PC-3 (cell line): ENCODE measurements at regions not wholly inside any gene's neighbourhood (a gene's known extent, or its start where the extent isn't known, plus 50 kb on each side); places are given as distances from the start of the nearest gene placed in this dataset.
A peak's percentile ranks its signal among the peaks of the same experiment; 100 is the strongest.

Source experiments
- ATAC-seq: fragments of 200-7000 bp; cut with Tn5 transposase; 2 replicates; pipeline ENCODE4 v1.9.1; 2020; ENCODE audit warnings: mild to moderate bottlenecking, moderate library complexity
- BruUV-seq: library from RNA; stranded (reverse); fragments of 400-500 nt; replicated peaks from 2 replicates; lab custom pipeline; 2021; lab: Mats Ljungman, UMichigan
- CTCF ChIA-PET: fragments of 300-600 bp; sonication (Branson Sonifier 250); formaldehyde crosslinking; loops from one replicate; lab custom pipeline; 2022; ENCODE audit warnings: antibody characterized with exemption; lab: Charles Lee
- POLR2A ChIA-PET: fragments of 300-600 bp; sonication (Branson Sonifier 250); formaldehyde crosslinking; loops from one replicate; lab custom pipeline; 2022; ENCODE audit warnings: antibody characterized with exemption; ENCODE audit not compliant: unreplicated experiment; lab: Charles Lee
- DNase-seq: peaks from one replicate; pipeline ENCODE4 v3.0.0-alpha.2; 2015
- H2AFZ ChIP-seq: fragments of 300-600 bp; sonication (generic); 2 replicates; pipeline ENCODE4 v1.6.0; 2016; ENCODE audit warnings: antibody characterized with exemption, low read length
- H3F3A ChIP-seq: fragments of 300-600 bp; sonication (generic); one replicate; pipeline ENCODE4 v1.6.0; 2017; ENCODE audit warnings: antibody characterized with exemption, low read length, control low read depth, mild to moderate bottlenecking; ENCODE audit not compliant: unreplicated experiment
- H3K27ac ChIP-seq: fragments of 300-600 bp; sonication (generic); 2 replicates; pipeline ENCODE4 v1.5.1; 2016; ENCODE audit warnings: mild to moderate bottlenecking, low read length
- H3K27me3 ChIP-seq: fragments of 300-600 bp; sonication (generic); 2 replicates; pipeline ENCODE4 v1.6.1; 2016; ENCODE audit warnings: low read length, mixed read lengths
- H3K36me3 ChIP-seq: fragments of 300-600 bp; sonication (generic); 2 replicates; pipeline ENCODE4 v1.6.1; 2016; ENCODE audit warnings: low read depth, mixed run types, low read length, mixed read lengths
- H3K4me1 ChIP-seq: fragments of 300-600 bp; sonication (generic); 2 replicates; pipeline ENCODE4 v1.5.1; 2016; ENCODE audit warnings: low read length; ENCODE audit not compliant: insufficient read depth
- H3K4me2 ChIP-seq: fragments of 300-600 bp; sonication (generic); 2 replicates; pipeline ENCODE4 v1.6.0; 2016; ENCODE audit warnings: low read length
- H3K4me3 ChIP-seq: fragments of 300-600 bp; sonication (generic); 2 replicates; pipeline ENCODE4 v1.5.1; 2016; ENCODE audit warnings: mild to moderate bottlenecking, low read length, mixed read lengths
- H3K79me2 ChIP-seq: fragments of 300-600 bp; sonication (generic); 2 replicates; pipeline ENCODE4 v1.6.1; 2017; ENCODE audit warnings: low read length, mixed read lengths
- H3K9ac ChIP-seq: fragments of 300-600 bp; sonication (generic); 2 replicates; pipeline ENCODE4 v1.6.0; 2016; ENCODE audit warnings: mild to moderate bottlenecking, low read length
- H3K9me2 ChIP-seq: fragments of 300-600 bp; sonication (generic); replicated peaks from 2 replicates; pipeline ENCODE4 v1.6.1; 2016; ENCODE audit warnings: mixed run types, low read length, mixed read lengths
- H3K9me3 ChIP-seq: fragments of 300-600 bp; sonication (generic); 2 replicates; pipeline ENCODE4 v1.6.1; 2016; ENCODE audit warnings: low read length, mixed read lengths
- H4K20me1 ChIP-seq: fragments of 300-600 bp; sonication (generic); 2 replicates; pipeline ENCODE4 v1.6.1; 2016; ENCODE audit warnings: low read length, mixed read lengths
- EZH2 ChIP-seq: fragments of 300-600 bp; sonication (generic); IDR thresholded peaks from one replicate; pipeline ENCODE4 v1.6.1; 2017; ENCODE audit warnings: antibody characterized with exemption, mild to moderate bottlenecking, low read length; ENCODE audit not compliant: unreplicated experiment
- EZH2phosphoT487 ChIP-seq: fragments of 300-600 bp; sonication (generic); IDR thresholded peaks from 2 replicates; pipeline ENCODE4 v1.6.1; 2018; ENCODE audit warnings: mild to moderate bottlenecking, antibody characterized with exemption, low read length, borderline replicate concordance
- intact Hi-C: fragments of 100-400 bp; cut with micrococcal nuclease; formaldehyde crosslinking; loops from 2 replicates; pipeline ENCODE4 v1.9.0; 2023
- TF ChIP-seq, protein P1 (sequence below): fragments of 300-600 bp; sonication (generic); conservative IDR thresholded peaks from 2 replicates; pipeline ENCODE4 v1.5.1; 2017; ENCODE audit warnings: antibody characterized with exemption, low read depth, mild to moderate bottlenecking, low read length

GRCh38 chr5:87781976-87782375, 369.2 kb upstream of the CCNH start:
- intact Hi-C loops = loop anchor here (1.0 to 10.0 kb wide), 11 partner anchors 62 to 1948 kb away; partner anchors contain the start of gene TMEM161B
- no peak overlapping the region for H3K27ac ChIP-seq
- H3K9me3 ChIP-seq = no peaks in the 10 kb centered on the region
- no peak for DNase-seq
- H3K4me3 ChIP-seq = no peak overlapping the region
- H3K4me1 ChIP-seq = 0 out of 2 replicates have a peak, but pooled peaks cover 4% of the 10 kb centered on the region
- BruUV-seq = no TSS peak
- H2AFZ ChIP-seq = peak overlapping the region; percentile 64; the same call in 1 of the 2 replicates
- no peaks in the 10 kb centered on the region for H3K36me3 ChIP-seq
- H3K79me2 ChIP-seq = no peaks in the 10 kb centered on the region
- H3K27me3 ChIP-seq = no peaks in the 10 kb centered on the region
- H3K4me2 ChIP-seq = no peak overlapping the region
- H3K9ac ChIP-seq = no peak overlapping the region
- TF ChIP-seq, protein P1, sequence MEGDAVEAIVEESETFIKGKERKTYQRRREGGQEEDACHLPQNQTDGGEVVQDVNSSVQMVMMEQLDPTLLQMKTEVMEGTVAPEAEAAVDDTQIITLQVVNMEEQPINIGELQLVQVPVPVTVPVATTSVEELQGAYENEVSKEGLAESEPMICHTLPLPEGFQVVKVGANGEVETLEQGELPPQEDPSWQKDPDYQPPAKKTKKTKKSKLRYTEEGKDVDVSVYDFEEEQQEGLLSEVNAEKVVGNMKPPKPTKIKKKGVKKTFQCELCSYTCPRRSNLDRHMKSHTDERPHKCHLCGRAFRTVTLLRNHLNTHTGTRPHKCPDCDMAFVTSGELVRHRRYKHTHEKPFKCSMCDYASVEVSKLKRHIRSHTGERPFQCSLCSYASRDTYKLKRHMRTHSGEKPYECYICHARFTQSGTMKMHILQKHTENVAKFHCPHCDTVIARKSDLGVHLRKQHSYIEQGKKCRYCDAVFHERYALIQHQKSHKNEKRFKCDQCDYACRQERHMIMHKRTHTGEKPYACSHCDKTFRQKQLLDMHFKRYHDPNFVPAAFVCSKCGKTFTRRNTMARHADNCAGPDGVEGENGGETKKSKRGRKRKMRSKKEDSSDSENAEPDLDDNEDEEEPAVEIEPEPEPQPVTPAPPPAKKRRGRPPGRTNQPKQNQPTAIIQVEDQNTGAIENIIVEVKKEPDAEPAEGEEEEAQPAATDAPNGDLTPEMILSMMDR = no peak
- ChIA-PET CTCF (interaction anchor here (0.6 to 1.5 kb wide), 10 partner anchors 15 to 1947 kb away, joined by 3 to 15 read pairs (median 6); no protein-coding TSS in a partner anchor), POLR2A (no interaction called here)
- H3F3A ChIP-seq = no peaks in the 10 kb centered on the region
- H3K9me2 ChIP-seq = no peaks in the 10 kb centered on the region
- no peak for ATAC-seq
- H4K20me1 ChIP-seq = no peaks in the 10 kb centered on the region

- Histone ChIP-seq H3K36me3 (no peaks in the 10 kb centered on the region), H2AFZ (peak overlapping the region; percentile 64), H3K9me2 (no peaks in the 10 kb centered on the region), H3K4me2 (peak overlapping the region; percentile 74), H3K79me2 (no peaks in the 10 kb centered on the region), H3K27me3 (no peaks in the 10 kb centered on the region), H3K9me3 (no peaks in the 10 kb centered on the region), H3K4me1 (0 out of 2 replicates have a peak, but pooled peaks cover 4% of the 10 kb centered on the region), H3K4me3 (peak overlapping the region; percentile 38; the same call in 1 of the 2 replicates), H3F3A (no peaks in the 10 kb centered on the region), H4K20me1 (no peaks in the 10 kb centered on the region), H3K27ac (no peak overlapping the region), H3K9ac (no peak overlapping the region)
- TF ChIP-seq EZH2phosphoT487 = no peak
- TF ChIP-seq EZH2 = no peak
- TF ChIP-seq, protein P1 = peak; percentile 97
- ChIA-PET POLR2A (interaction anchor here (0.6 kb wide), 4 partner anchors 426 to 1948 kb away, joined by 3 to 8 read pairs (median 5); no protein-coding TSS in a partner anchor), CTCF (interaction anchor here (0.5 to 1.5 kb wide), 20 partner anchors 14 to 1947 kb away, joined by 3 to 15 read pairs (median 4); no protein-coding TSS in a partner anchor)
- DNase-seq (peak; percentile 93), ATAC-seq (peak; percentile 100)
- BruUV-seq = no TSS peak
- intact Hi-C loops = loop anchor here (1.0 to 10.0 kb wide), 11 partner anchors 63 to 1949 kb away; partner anchors contain the start of gene TMEM161B
These were observed 368.4 kb upstream of the CCNH start for GRCh38 chr5:87780831-87781760.
